Lower leg skin (tissue), 3 donors: ENCODE measurements at regions not wholly inside any gene's neighbourhood (a gene's known extent, or its start where the extent isn't known, plus 50 kb on each side); places are given as distances from the start of the nearest gene placed in this dataset.

ENCODE experiments used
- CTCF ChIP-seq, 3 donors: fragments of 450-650 bp; IDR thresholded peaks; one replicate each; pipeline ENCODE4 v1.5.1; 2016; ENCODE audit warnings: antibody characterized with exemption in 3 of 3, mild to moderate bottlenecking in 3 of 3, moderate library complexity in 2 of 3
- POLR2A ChIP-seq, 2 donors: fragments of 450-650 bp; IDR thresholded peaks; one replicate each; pipeline ENCODE4 v1.6.1; 2016 to 2017; ENCODE audit warnings: antibody characterized with exemption in 2 of 2, mild to moderate bottlenecking in 1 of 2, moderate library complexity in 1 of 2

DNA sequence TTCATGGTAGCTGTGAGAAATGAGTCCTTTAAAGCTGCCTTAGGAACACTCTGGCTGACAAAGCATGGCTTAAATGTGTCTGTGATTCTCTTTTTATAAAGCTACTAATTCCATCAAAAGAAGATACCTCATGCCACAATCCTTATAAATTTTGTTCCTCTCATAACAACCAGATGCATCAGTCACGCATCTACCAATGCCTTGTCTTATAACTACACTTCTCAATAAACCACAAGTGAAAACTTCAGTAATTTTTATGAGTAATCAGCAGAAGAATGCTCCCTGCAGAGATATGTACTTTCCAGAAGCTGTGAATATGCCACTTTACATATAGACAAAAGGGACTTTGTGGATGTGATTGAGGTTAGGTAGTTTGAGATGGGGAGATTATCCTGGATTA, 147.8 kb downstream of the SUCLA2 start:
- TF ChIP-seq CTCF (IDR thresholded peaks at IDR 0.05): no peak
- TF ChIP-seq POLR2A (IDR thresholded peaks at IDR 0.05): no peak
